SU-DHL-6 (cell line): ENCODE measurements at regions not wholly inside any gene's neighbourhood (a gene's known extent, or its start where the extent isn't known, plus 50 kb on each side); places are given as distances from the start of the nearest gene placed in this dataset.

ENCODE experiments used
- H2AFZ ChIP-seq: fragments of 200-600 bp; sonication (generic); 2 replicates; pipeline ENCODE4 v1.6.1; 2014; ENCODE audit warnings: low read depth, mild to moderate bottlenecking, moderate library complexity, mixed read lengths, antibody characterized with exemption, low read length; ENCODE audit not compliant: severe bottlenecking
- H3F3A ChIP-seq: fragments of 200-600 bp; shearing (Covaris generic); 2 replicates; pipeline ENCODE4 v1.6.0; 2016; ENCODE audit warnings: antibody characterized with exemption, mild to moderate bottlenecking; ENCODE audit not compliant: insufficient read depth
- H3K27ac ChIP-seq: fragments of 200-600 bp; sonication (generic); 2 replicates; pipeline ENCODE4 v1.5.1; 2016; ENCODE audit warnings: low read depth, mild to moderate bottlenecking, low read length, moderate library complexity, mixed read lengths
- H3K27me3 ChIP-seq: fragments of 200-600 bp; sonication (generic), shearing (Covaris generic); 2 replicates; pipeline ENCODE4 v1.6.0; 2014; ENCODE audit warnings: mild to moderate bottlenecking, low read length
- H3K36me3 ChIP-seq: fragments of 200-600 bp; sonication (generic); 2 replicates; pipeline ENCODE4 v1.6.1; 2014; ENCODE audit warnings: mild to moderate bottlenecking, low read length, mixed read lengths
- H3K4me2 ChIP-seq: fragments of 300-600, 200-600 bp; shearing (Covaris generic), sonication (generic); 2 replicates; pipeline ENCODE4 v1.6.0; 2014; ENCODE audit warnings: low read length, low read depth, mild to moderate bottlenecking; ENCODE audit not compliant: poor library complexity, severe bottlenecking
- H3K4me3 ChIP-seq: fragments of 200-600 bp; sonication (generic); 2 replicates; pipeline ENCODE4 v1.5.1; 2014; ENCODE audit warnings: antibody characterized with exemption, low read length, mild to moderate bottlenecking, mixed read lengths; ENCODE audit not compliant: insufficient read depth, poor library complexity, severe bottlenecking
- H3K79me2 ChIP-seq: fragments of 200-600 bp; sonication (generic); 2 replicates; pipeline ENCODE4 v1.6.1; 2014; ENCODE audit warnings: mild to moderate bottlenecking, low read length, moderate library complexity; ENCODE audit not compliant: insufficient read depth
- H3K9ac ChIP-seq: fragments of 200-600 bp; sonication (generic); 2 replicates; pipeline ENCODE4 v1.7.0; 2014; ENCODE audit warnings: mild to moderate bottlenecking, low read length
- H3K9me2 ChIP-seq: fragments of 200-600 bp; sonication (generic); replicated peaks from 2 replicates; pipeline ENCODE4 v1.6.1; 2014; ENCODE audit warnings: low read length; ENCODE audit not compliant: insufficient read depth
- H3K9me3 ChIP-seq: fragments of 200-600 bp; sonication (generic); 2 replicates; pipeline ENCODE4 v1.6.1; 2014; ENCODE audit warnings: low read length, mixed read lengths; ENCODE audit not compliant: insufficient read depth
- H4K20me1 ChIP-seq: fragments of 200-600 bp; sonication (generic); 2 replicates; pipeline ENCODE4 v1.6.1; 2014; ENCODE audit warnings: low read depth, mild to moderate bottlenecking, antibody characterized with exemption, low read length, moderate library complexity, mixed read lengths
- CTCF ChIP-seq: fragments of 200-600 bp; sonication (generic); IDR thresholded peaks from one replicate; pipeline ENCODE4 v1.5.1; 2017; ENCODE audit warnings: antibody characterized with exemption, mild to moderate bottlenecking, low read length, moderate library complexity; ENCODE audit not compliant: insufficient read depth, poor library complexity, severe bottlenecking
- EZH2phosphoT487 ChIP-seq: fragments of 200-600 bp; sonication (generic), shearing (Covaris generic); conservative IDR thresholded peaks from 2 replicates; pipeline ENCODE4 v1.6.1; 2018; ENCODE audit warnings: mild to moderate bottlenecking, antibody characterized with exemption, low read length, moderate library complexity, mixed read lengths

- Histone ChIP-seq H3K9me3 (no peaks in the 10 kb centered on the region), H3K4me3 (no peak overlapping the region), H4K20me1 (no peaks in the 10 kb centered on the region), H3K79me2 (no peaks in the 10 kb centered on the region), H3K27me3 (no peaks in the 10 kb centered on the region), H3K36me3 (no peaks in the 10 kb centered on the region), H3K27ac (no peak overlapping the region), H2AFZ (no peak overlapping the region), H3K4me2 (no peak overlapping the region), H3K9ac (no peak overlapping the region), H3K9me2 (no peaks in the 10 kb centered on the region), H3F3A (no peaks in the 10 kb centered on the region)
- TF ChIP-seq EZH2phosphoT487 = no peak
- no peak for TF ChIP-seq CTCF
Measured at GRCh38 chr1:229851511-229851910, 215.5 kb upstream of the GALNT2 start.

DNA sequence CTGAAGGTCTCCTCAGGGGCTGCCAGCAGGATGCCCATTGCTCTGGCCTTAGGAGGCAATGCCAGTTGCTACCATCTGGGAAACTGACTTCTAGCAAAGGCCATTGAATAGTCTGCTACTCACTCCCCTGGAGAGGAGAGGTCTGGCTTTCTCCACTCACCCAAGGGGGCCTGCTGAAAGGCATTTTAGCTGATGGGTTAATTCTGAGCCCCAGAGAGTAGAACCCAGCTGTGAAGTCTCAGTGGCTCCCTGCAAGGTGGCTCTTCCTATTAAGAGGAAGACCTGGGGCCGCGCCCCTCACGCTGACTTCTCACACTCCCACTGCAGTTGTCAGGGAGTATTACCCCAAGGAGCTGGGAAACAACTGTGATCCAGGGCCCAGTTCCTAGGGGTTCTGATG is 213.3 kb upstream of the GALNT2 start:
- no peaks in the 10 kb centered on the region for H3K36me3 ChIP-seq
- H3F3A ChIP-seq = no peaks in the 10 kb centered on the region
- H3K4me3 ChIP-seq = no peak overlapping the region
- no peak overlapping the region for H3K27ac ChIP-seq
- no peak overlapping the region for H3K9ac ChIP-seq
- no peak for TF ChIP-seq EZH2phosphoT487
- no peak overlapping the region for H2AFZ ChIP-seq
- H3K9me3 ChIP-seq = no peaks in the 10 kb centered on the region
- no peaks in the 10 kb centered on the region for H3K79me2 ChIP-seq
- no peak overlapping the region for H3K4me2 ChIP-seq
- H3K9me2 ChIP-seq = no peaks in the 10 kb centered on the region
- no peaks in the 10 kb centered on the region for H3K27me3 ChIP-seq
- H4K20me1 ChIP-seq = no peaks in the 10 kb centered on the region

DNA sequence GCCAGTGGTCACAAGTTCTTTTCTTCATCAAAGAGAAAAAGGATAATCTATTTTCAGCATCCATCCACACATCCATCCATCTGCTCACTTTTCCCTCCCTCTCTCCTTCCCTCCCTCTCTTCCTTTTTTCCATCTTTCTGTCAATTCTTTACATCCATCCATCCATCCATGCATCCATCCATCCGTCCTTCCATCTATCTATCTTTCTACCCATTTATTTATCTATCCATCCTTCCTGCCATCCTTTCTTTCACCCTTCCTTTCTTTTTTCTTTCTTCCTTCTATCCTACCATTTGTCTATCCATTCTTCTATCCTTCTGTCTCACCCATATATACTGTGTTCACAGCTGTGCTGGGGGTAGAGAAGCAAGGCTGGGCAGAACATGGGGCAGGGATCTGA is 212.4 kb upstream of the GALNT2 start:
- no peaks in the 10 kb centered on the region for H3K27me3 ChIP-seq

More for the DNA sequence above, 212.4 kb upstream of the GALNT2 start:
- no peak overlapping the region for H3K4me2 ChIP-seq
- H3K9ac ChIP-seq = no peak overlapping the region
- no peak overlapping the region for H3K4me3 ChIP-seq
- no peaks in the 10 kb centered on the region for H4K20me1 ChIP-seq
- H3K36me3 ChIP-seq = no peaks in the 10 kb centered on the region
- H3K27ac ChIP-seq = no peak overlapping the region
- no peaks in the 10 kb centered on the region for H3K9me2 ChIP-seq
- no peaks in the 10 kb centered on the region for H3F3A ChIP-seq
- H2AFZ ChIP-seq = no peak overlapping the region
- no peaks in the 10 kb centered on the region for H3K9me3 ChIP-seq
- H3K79me2 ChIP-seq = no peaks in the 10 kb centered on the region
- TF ChIP-seq CTCF (no peak), EZH2phosphoT487 (no peak)
